GM12878 (cell line): ENCODE measurements at regions not wholly inside any gene's neighbourhood (a gene's known extent, or its start where the extent isn't known, plus 50 kb on each side); places are given as distances from the start of the nearest gene placed in this dataset.

ENCODE experiments used
- DPF2 ChIP-seq: fragments of 450-650 bp; IDR thresholded peaks from 2 replicates; pipeline ENCODE4 v1.6.1; 2017; ENCODE audit warnings: mild to moderate bottlenecking
- RCOR1 ChIP-seq: conservative IDR thresholded peaks from 2 replicates; pipeline ENCODE4 v1.6.1; 2012; ENCODE audit warnings: low read depth, low read length, improper control_type of control experiment
- RFX5 ChIP-seq: IDR thresholded peaks from 2 replicates; pipeline ENCODE4 v1.6.1; 2011; ENCODE audit warnings: low read depth, low read length, improper control_type of control experiment
- TF ChIP-seq, protein P1 (sequence below): IDR thresholded peaks from 2 replicates; pipeline ENCODE4 v1.6.1; 2011; ENCODE audit warnings: mild to moderate bottlenecking, low read depth, low read length, moderate library complexity; ENCODE audit not compliant: insufficient replicate concordance
- TF ChIP-seq, protein P2 (sequence below): IDR thresholded peaks from 2 replicates; pipeline ENCODE4 v1.6.1; 2011; ENCODE audit warnings: low read depth, mild to moderate bottlenecking, low read length, moderate library complexity, borderline replicate concordance; ENCODE audit errors: extremely low read depth

DNA sequence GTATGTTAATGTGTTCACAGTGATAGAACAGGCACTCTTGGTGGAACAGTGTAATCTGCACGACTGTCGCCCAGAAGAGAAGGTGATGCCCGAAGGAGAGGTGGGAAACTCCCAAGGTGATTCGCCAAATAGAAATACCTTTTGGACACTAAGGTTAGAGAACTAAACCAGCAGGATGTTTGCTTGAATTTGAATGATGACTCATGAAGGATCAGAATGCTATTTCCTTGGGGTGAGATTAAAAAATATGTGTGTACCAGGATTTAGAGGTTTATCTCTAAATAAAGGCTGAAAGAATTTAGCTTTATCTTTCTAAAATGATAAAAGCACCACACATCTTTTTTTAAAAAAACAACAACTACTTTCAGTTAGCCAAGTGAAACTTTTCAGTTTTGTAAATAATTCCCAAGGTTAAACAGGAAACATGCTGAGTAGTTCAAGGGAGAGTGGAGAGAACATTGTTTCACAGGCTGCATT lies 297.4 kb upstream of the TAS2R1 start:
- TF ChIP-seq, protein P1, sequence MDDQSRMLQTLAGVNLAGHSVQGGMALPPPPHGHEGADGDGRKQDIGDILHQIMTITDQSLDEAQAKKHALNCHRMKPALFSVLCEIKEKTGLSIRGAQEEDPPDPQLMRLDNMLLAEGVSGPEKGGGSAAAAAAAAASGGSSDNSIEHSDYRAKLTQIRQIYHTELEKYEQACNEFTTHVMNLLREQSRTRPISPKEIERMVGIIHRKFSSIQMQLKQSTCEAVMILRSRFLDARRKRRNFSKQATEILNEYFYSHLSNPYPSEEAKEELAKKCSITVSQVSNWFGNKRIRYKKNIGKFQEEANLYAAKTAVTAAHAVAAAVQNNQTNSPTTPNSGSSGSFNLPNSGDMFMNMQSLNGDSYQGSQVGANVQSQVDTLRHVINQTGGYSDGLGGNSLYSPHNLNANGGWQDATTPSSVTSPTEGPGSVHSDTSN: no peak
- TF ChIP-seq RCOR1 (no peak), RFX5 (no peak), DPF2 (no peak)
- TF ChIP-seq, protein P2, sequence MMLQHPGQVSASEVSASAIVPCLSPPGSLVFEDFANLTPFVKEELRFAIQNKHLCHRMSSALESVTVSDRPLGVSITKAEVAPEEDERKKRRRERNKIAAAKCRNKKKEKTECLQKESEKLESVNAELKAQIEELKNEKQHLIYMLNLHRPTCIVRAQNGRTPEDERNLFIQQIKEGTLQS: no peak
